Psoas muscle (tissue), 7 donors: ENCODE measurements at regions not wholly inside any gene's neighbourhood (a gene's known extent, or its start where the extent isn't known, plus 50 kb on each side); places are given as distances from the start of the nearest gene placed in this dataset.

Experiments
- ATAC-seq, 4 donors: fragments of 200-7000 bp; cut with Tn5 transposase; one replicate each; pipeline ENCODE4 v1.9.1; 2020; ENCODE audit warnings: moderate library complexity in 3 of 4, mild to moderate bottlenecking in 2 of 4
- DNase-seq, 2 donors: peaks; one replicate each; pipeline ENCODE4 v3.0.0-alpha.2; 2020
- H3K27ac ChIP-seq: fragments of 200-600 bp; one replicate; pipeline ENCODE4 v1.8.0; 2022
- H3K27me3 ChIP-seq, 3 donors: fragments of 200-600 bp in 1 of 3; one replicate each; pipeline versions ENCODE4 v1.6.1 to v1.8.0; 2013 to 2022; ENCODE audit warnings: low read length in 2 of 3, mild to moderate bottlenecking in 2 of 3, moderate library complexity in 1 of 3; ENCODE audit not compliant: insufficient read depth in 3 of 3
- H3K36me3 ChIP-seq, 2 donors: fragments of 200-600 bp in 1 of 2; one replicate each; pipeline versions ENCODE4 v1.6.1 to v1.8.0; 2013 to 2022; ENCODE audit warnings: low read depth in 1 of 2, mild to moderate bottlenecking in 1 of 2, moderate library complexity in 1 of 2; ENCODE audit not compliant: insufficient read depth in 1 of 2
- H3K4me1 ChIP-seq: fragments of 200-600 bp; one replicate; pipeline ENCODE4 v1.8.0; 2022
- H3K4me3 ChIP-seq: fragments of 200-600 bp; one replicate; pipeline ENCODE4 v1.8.0; 2022; ENCODE audit warnings: mild to moderate bottlenecking
- H3K9me3 ChIP-seq: fragments of 200-600 bp; one replicate; pipeline ENCODE4 v1.8.0; 2022
- WGBS, 3 donors: extraction: QIAGEN DNeasy Blood & Tissue Kit; methylation state at CpG; one replicate each; pipeline versions ENCODE4 v1.1.6 to v1.1.7; 2013; 5-methylcytosine and 5-hydroxymethylcytosine counted together
- intact Hi-C, 2 donors: fragments of 100-400 bp; cut with DNase I; formaldehyde crosslinking; loops; one replicate each; pipeline versions ENCODE4 v1.11.0 to v1.14.2; 2022
- TF ChIP-seq, protein P1 (sequence below): fragments of 200-600 bp; IDR thresholded peaks from one replicate; pipeline ENCODE4 v1.8.0; 2022; ENCODE audit warnings: antibody characterized with exemption
- donor health status: healthy with polysubstance abuse.
- donor health status: DM: no; HTN: no; CAD: no; lungs with moderate emphysema.
- donor health status: Bipolar disorder and iron deficiency.
- donor health status: healthy.
- donor health status: DM: yes; HTN: yes; CAD: no.
- donor health status: DM: no; HTN: no; CAD: no.
- donor health status: DM: yes; HTN: yes; CAD: no.

DNA sequence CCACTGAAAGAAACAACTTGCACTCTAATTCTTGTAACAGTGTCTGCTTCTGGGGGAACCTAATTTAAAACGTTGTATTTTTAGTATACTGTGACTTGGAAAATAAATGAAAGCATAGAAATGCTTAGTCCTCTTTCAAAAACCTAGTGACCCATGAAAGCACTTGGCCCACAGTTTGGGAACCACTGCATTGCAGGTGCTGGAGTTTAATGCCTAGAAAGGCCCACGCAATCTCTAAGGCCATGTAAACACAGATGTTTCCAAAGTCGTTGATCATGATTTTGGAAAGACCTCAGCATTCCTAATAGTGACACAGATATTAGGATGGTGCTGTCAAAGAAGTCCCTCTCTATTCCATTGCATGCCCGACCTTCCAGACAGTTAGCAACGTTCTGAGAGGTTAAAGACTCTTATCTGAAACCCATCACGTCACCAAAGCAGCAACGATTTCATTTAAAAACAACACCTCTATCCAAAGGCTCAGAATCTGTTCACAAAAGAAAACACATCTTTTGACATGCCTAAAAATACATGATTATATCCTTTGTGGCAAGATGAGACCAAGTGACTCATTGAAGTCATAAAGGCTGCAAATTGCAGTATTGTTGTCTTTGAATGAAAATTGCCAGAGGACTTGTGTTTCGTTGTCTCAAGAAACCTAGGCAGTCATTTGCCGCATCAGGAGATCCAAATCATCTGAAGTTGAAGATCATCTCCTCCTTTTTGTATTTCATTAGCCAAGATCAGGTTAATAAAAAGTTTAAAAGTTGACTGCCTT, 328.0 kb upstream of the ZNF507 start:
- TF ChIP-seq, protein P1, sequence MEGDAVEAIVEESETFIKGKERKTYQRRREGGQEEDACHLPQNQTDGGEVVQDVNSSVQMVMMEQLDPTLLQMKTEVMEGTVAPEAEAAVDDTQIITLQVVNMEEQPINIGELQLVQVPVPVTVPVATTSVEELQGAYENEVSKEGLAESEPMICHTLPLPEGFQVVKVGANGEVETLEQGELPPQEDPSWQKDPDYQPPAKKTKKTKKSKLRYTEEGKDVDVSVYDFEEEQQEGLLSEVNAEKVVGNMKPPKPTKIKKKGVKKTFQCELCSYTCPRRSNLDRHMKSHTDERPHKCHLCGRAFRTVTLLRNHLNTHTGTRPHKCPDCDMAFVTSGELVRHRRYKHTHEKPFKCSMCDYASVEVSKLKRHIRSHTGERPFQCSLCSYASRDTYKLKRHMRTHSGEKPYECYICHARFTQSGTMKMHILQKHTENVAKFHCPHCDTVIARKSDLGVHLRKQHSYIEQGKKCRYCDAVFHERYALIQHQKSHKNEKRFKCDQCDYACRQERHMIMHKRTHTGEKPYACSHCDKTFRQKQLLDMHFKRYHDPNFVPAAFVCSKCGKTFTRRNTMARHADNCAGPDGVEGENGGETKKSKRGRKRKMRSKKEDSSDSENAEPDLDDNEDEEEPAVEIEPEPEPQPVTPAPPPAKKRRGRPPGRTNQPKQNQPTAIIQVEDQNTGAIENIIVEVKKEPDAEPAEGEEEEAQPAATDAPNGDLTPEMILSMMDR: no peak
- Histone ChIP-seq H3K9me3 (no peaks in the 10 kb centered on the region), H3K4me1 (no peaks in the 10 kb centered on the region), H3K27me3 (peaks cover 0 to 2% (median 0%) of the 10 kb centered on the region in 3 donors), H3K36me3 (no peaks in the 10 kb centered on the region), H3K4me3 (no peak overlapping the region), H3K27ac (no peak overlapping the region)
- DNase-seq: no peak
- intact Hi-C loops: no loop called here
- WGBS, 3 donors: 19 to 28% (median 23%) methylated on average over 9 of the region's 9 CpGs
- ATAC-seq: no peak

DNA sequence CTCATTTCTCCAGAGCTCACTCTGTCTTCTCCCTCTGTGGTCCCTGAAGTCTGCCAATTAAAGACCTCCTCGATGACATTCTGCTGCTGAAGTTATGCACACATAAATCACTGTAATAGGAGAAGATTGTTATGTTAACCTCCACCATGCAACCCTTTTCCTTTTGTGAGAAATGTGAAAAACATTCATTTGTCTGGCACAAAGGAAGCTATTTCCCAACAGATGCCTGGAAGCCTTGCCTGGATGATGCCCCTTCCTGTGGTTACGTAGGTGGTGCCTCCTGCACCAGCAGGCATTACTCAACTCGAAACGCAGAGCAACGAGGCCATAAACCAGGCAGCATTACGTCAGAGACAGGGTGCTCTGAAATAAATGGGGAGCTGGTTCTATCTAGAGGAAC, 327.4 kb upstream of the ZNF507 start:
- H3K27ac ChIP-seq: no peak overlapping the region
- DNase-seq: no peak
- intact Hi-C loops: no loop called here

DNA sequence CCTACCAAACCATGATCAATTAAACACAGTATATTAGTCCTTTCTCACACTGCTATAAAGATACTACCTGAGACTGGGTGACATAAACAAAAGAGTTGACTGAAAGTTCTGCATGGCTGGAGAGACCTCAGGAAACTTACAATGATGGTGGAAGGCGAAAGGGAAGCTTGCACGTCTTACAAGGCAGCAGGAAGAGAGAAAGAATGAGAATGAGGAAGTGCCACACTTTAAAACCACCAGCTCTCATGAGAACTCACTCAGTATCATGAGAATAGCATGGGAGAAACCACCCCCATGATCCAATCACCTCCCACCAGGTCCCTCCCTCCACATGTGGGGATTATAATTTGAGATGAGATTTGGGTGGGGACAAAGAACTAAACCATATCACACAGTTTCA, 324.9 kb upstream of the ZNF507 start:
- TF ChIP-seq, protein P1: no peak
- DNase-seq: no peak
- Histone ChIP-seq H3K36me3 (no peaks in the 10 kb centered on the region), H3K9me3 (no peaks in the 10 kb centered on the region), H3K27me3 (no peaks in the 10 kb centered on the region), H3K4me1 (no peaks in the 10 kb centered on the region), H3K27ac (no peak overlapping the region), H3K4me3 (no peak overlapping the region)
- intact Hi-C loops: no loop called here
- ATAC-seq: no peak
- WGBS, 3 donors: 79 to 85% (median 84%) methylated on average over 2 of the region's 2 CpGs

More for the DNA sequence above, 327.4 kb upstream of the ZNF507 start:
- Histone ChIP-seq H3K27me3 (peaks cover 0 to 2% (median 0%) of the 10 kb centered on the region in 3 donors), H3K4me3 (no peak overlapping the region), H3K4me1 (no peaks in the 10 kb centered on the region), H3K36me3 (no peaks in the 10 kb centered on the region), H3K9me3 (no peaks in the 10 kb centered on the region)
- peak in 2 of 4 donors; percentile 24 to 48 for ATAC-seq
- TF ChIP-seq, protein P1: no peak
- 1 to 8% (median 2%) methylated on average over 6 of the region's 6 CpGs for WGBS, 3 donors

DNA sequence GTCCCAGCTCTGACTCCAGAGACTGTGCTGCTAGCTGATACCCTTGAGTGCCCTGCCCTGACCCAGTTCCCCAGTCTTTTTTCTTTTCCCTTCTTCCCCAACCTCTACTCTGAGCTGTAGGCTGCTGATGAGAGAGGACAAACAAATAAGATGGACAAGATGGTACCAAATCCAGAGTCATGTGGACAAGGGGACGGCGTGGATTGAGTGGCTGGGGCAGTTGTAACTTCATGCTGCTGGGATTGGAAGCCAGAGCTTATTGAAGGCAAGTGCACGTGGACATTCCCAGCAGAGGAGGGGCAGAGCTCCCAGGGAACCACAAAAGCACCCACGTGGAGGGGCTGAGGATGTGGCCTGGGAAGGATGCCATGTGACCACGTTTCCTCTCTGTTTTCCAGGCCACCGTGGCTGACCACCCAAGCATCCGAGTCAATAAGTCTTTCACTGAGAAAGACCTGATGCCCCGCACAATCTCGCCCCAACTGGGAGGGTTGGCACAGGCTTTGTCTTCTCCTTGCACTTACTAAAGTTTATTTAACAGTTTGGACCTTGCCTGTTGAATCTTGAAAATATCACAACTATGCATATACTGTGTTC, 323.3 kb upstream of the ZNF507 start:
- intact Hi-C loops: no loop called here
- H3K36me3 ChIP-seq: no peaks in the 10 kb centered on the region
- 61 to 71% (median 62%) methylated on average over 9 of the region's 9 CpGs for WGBS, 3 donors
- DNase-seq (no peak), ATAC-seq (no peak)
- H3K27me3 ChIP-seq: no peaks in the 10 kb centered on the region
- TF ChIP-seq, protein P1: no peak
- no peak overlapping the region for H3K27ac ChIP-seq
- H3K4me3 ChIP-seq: no peak overlapping the region
- no peaks in the 10 kb centered on the region for H3K9me3 ChIP-seq
- H3K4me1 ChIP-seq: no peaks in the 10 kb centered on the region
